Islet precursor cell (in vitro differentiated cells): ENCODE measurements at regions not wholly inside any gene's neighbourhood (a gene's known extent, or its start where the extent isn't known, plus 50 kb on each side); places are given as distances from the start of the nearest gene placed in this dataset.
"Not testable (repeated sequence)": the region's sequence is repeated elsewhere in the genome, so short reads cannot be mapped to it uniquely, and the experiment has no call there.

Experiments used
- DNase-seq: peaks from one replicate; pipeline ENCODE4 v3.0.0-alpha.2; 2018

GRCh38 chr2:142710336-142710735, 167.1 kb upstream of the KYNU start:
- no peak for DNase-seq

DNA sequence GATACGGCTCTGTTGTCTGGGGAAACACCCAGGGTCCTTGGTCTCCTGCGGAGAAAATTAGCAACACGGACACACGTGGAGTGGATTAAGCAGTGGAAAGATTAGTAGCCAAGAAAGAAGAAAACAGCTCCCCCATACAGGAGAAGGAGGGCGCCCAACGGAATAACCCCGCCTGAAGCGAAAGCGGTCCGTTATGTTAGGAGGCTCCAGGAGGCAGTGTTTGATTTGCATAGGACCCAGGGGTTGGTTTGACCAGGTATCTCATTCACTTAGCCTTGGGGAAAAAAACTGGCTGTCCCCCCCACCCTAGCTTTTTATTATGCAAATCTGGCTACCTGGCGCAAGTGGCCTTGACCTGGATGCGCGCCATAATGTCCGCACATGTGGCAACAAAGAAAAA, 170.1 kb upstream of the KYNU start:
- DNase-seq: no peak

DNA sequence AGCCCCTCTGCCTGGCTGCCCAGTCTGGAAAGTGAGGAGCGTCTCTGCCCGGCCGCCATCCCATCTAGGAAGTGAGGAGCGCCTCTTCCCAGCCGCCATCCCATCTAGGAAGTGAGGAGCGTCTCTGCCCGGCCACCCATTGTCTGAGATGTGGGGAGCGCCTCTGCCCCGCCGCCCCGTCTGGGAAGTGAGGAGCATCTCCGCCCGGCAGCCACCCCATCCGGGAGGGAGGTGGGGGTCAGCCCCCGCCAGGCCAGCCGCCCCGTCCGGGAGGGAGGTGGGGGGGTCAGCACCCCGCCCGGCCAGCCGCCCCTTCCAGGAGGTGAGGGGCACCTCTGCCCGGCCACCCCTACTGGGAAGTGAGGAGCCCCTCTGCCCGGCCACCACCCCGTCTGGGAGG, 175.1 kb upstream of the KYNU start:
- not testable (repeated sequence) for DNase-seq

- peak; percentile 82 for DNase-seq
These were observed 181.9 kb upstream of the KYNU start for GRCh38 chr2:142695350-142696257.

DNA sequence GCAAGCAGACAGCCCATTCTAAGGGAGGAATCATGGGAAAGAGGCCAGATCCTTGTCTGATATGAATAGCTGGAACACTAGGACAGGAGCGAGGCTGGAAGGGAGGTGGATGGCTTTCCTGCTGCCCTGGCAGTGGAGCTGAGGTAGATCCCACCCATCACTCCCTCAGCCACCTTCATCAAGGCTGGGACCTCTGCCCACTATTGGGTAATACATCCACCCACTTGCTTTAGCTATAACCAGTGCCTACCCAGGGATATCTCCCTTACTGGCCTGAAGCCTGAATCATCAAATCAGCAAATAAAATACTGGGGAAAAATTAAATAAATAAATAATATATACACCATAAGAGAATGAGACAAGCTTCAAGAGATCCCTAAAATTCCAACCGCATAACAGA, 183.2 kb upstream of the KYNU start:
- no peak for DNase-seq

DNA sequence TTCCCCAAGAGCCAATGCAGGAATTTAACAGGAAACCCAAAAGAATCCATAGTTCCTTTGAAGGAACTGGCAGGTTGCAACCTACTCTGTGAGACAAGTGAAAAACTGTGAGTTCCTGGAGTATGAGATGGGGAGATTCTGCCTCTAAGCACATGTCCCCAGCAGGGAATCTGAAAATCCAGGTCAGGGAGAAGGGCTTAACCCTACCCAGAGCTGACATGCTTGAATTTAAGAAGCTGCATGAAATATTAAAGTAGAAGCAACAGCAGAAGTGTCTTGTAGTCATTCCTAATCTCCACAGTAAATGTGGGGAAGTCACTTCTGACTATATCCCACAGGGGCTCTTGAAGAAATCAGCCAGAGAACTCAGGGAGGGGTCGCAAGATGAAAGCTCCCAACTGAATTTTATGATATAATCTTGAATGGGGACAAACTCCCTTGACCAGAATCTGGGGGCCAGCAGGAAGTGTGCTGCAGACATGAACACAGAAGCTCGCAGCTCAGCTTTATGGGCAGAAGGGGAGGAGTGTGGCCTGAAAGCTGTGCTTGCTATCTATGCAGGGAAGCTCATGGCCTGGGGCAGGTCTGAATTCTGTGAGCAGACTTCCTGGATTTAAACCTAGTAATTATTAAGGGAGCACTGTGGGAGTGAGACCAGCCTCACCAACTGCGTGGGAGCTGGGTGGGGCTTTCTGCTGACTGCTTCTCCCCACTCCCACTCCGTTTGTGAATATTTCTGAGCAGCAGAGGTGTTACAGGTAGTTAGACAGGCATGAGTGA, 184.1 kb upstream of the KYNU start:
- DNase-seq: peak; percentile 90

- DNase-seq: no peak
These were observed 188.4 kb upstream of the KYNU start for GRCh38 chr2:142688856-142689605.

DNA sequence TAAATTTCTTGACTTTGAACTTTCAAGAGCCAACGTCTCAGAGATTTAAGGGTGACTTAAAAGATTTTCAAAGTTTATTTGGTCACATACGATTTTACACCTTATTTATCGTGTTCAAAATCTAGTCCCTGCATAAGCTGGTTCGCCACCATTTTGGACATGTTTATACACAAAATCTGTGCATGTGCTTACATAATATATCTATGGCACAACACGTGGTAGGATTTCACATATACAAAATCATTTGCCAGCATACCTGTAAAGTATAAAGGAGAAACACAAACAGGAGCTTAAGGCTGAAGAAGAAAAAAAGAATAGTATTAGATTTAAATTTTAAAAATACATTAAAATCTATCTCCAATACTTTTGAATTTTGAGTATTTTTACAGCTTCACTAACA, 190.0 kb upstream of the KYNU start:
- no peak for DNase-seq

- DNase-seq: no peak
These were observed 190.4 kb upstream of the KYNU start for GRCh38 chr2:142687075-142687474.

DNA sequence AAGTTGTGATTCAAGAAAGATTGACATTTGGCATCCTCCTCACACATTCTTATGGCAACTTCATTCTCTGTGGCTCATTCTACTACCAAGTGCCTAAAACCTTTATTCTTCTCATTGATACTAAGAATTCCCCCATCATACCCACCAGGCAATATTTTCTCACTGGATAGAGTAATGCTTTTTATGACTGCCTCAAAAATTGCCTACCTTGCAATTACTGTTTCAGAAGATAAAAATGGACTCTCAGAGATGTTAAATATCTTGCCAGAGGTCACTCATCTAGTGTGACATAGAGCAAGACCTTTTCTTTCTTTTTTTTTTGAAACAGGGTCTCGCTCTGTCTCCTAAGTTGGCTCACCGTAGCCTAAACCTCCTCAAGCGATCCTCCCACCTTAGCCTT, 192.8 kb upstream of the KYNU start:
- no peak for DNase-seq

GRCh38 chr2:142682528-142682927, 194.9 kb upstream of the KYNU start:
- no peak for DNase-seq

DNA sequence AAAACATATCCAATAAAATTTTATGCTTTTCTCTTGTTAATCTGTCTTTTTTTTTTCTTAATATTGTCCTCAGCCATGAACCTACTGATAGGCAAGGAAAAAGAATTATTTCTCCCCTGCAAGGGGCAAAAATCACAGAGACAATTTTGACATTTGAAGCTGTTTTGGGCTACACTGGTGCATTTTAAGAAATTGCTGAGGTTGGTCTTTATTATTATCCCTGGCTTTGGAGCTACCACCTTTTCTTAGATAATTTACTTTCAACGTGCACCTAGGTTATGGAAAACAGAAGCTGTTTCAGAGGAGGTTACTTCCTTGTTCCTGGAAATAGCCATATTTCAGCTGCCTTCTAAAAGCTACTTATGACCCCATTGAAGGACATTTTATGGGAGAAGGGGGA, 195.5 kb upstream of the KYNU start:
- DNase-seq: no peak

GRCh38 chr2:142678164-142678563, 199.3 kb upstream of the KYNU start:
- no peak for DNase-seq

DNA sequence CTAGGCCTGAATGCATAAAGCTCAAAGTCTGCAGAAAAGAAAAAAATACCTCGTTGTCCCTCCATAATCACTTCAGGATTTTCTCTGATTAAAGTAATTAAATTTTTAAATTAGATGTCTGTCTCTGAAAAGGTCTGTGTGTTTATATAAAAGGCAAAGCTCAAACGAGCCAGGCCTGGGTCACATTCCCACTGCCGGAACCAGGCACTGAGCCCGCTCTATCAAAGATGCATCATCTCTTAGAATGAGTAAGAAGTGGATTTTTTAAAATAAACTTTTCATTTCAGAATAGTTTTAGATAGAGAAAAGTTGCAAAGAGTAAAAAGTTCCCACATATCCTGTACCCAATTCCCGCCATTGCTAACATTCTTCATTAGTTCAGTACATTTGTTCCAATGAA, 202.1 kb upstream of the KYNU start:
- DNase-seq: no peak

- DNase-seq: no peak
These were observed 203.6 kb upstream of the KYNU start for GRCh38 chr2:142673836-142674235.

DNA sequence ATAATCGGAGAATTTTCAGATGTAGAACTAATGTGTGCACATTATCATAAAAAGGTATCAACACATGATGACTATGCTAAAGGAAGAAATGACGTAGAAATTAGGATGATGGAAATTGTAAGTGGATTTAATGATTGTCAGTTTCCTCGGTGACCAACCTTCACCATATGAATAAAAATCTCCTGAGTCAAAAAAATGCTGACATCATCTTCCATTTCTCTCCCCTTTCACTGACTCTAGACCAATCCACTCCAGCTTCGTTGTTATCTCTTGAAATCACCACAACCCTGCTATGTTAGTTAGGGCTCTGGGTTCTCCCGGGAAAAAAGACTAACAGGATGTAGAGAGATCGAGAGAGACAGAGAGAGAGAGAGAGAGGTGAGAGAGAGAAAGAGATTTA, 204.8 kb upstream of the KYNU start:
- no peak for DNase-seq

DNA sequence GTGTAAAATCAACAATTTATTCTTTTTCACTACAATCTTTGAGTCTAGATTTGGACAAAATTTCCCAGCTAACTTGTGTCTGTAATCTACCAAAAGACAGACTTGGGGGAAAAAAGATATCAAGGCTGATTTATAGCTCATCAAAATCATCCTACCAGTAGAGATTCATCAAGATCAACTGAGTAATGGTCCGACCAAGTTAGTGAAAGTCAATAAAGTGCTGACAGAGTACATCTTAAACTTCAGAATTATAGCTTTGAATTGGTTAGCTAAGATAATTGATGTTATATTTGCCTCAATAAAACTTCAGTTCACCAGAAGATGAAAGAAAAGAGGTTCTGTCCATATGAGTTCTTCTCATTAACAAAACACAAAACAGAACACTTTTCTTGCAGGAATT, 207.1 kb upstream of the KYNU start:
- DNase-seq: no peak

- no peak for DNase-seq
These were observed 209.0 kb upstream of the KYNU start for GRCh38 chr2:142668420-142668819.

- DNase-seq: no peak
These were observed 212.2 kb upstream of the KYNU start for GRCh38 chr2:142665241-142665640.

DNA sequence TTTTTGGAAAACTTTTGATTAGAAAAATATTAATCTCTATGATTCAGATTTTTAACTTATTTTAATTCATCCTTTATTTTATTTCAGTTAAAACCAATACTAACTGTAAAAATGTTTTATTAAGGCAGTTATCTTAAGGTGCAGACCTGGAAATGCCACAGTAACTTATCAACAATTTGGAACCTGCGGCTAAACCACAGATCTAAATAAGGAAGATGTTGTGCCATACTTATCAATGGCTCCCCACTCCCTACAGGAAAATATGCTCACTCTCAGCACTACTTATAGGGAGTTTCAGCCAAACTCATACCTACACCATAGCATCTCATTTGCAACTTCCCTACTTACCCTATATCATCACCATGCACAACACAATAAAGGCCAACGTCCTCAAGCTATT, 226.9 kb upstream of the KYNU start:
- no peak for DNase-seq

GRCh38 chr2:142649581-142649980, 227.9 kb upstream of the KYNU start:
- no peak for DNase-seq

GRCh38 chr2:142642650-142643049, 234.8 kb upstream of the KYNU start:
- no peak for DNase-seq

- no peak for DNase-seq
These were observed 248.3 kb upstream of the KYNU start for GRCh38 chr2:142629193-142629592.

DNA sequence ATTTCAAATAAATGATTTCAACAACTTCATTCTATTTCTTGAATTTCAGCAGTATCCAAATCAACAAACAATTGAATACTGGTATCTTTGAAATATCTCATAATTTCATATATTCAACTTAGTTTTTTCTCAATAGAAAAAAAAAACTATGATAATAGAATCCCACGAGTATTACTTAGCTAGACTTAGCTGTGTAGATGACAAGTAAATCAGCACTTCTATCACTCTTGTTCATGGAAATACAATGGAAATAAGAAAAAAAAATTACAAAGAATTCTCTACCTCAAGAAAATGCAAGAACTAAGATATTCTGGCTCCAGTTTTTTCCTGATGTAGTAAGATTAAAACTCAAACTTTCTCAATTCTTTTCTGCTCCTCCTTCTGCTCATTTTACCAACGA, 256.2 kb upstream of the KYNU start:
- no peak for DNase-seq
